NT2/D1 (cell line): ENCODE measurements at regions not wholly inside any gene's neighbourhood (a gene's known extent, or its start where the extent isn't known, plus 50 kb on each side); places are given as distances from the start of the nearest gene placed in this dataset.

ENCODE experiments used
- YY1 ChIP-seq: IDR thresholded peaks from 2 replicates; pipeline ENCODE4 v1.6.1; 2011; ENCODE audit not compliant: insufficient read length, insufficient read depth
- ZNF274 ChIP-seq: IDR thresholded peaks from 2 replicates; pipeline ENCODE4 v1.6.1; 2011; ENCODE audit warnings: mild to moderate bottlenecking, low read depth, low read length

GRCh38 chr14:87251011-87251410, 742.0 kb downstream of the GALC start:
- TF ChIP-seq ZNF274 (no peak), YY1 (no peak)
